BE2C (cell line): ENCODE measurements at regions not wholly inside any gene's neighbourhood (a gene's known extent, or its start where the extent isn't known, plus 50 kb on each side); places are given as distances from the start of the nearest gene placed in this dataset.

Source experiments
- DNase-seq: peaks from one replicate; pipeline ENCODE4 v3.0.0-alpha.2; 2020
- H3K27me3 ChIP-seq: fragments of 250-450 bp; sonication (Bioruptor Pico); 2 replicates; pipeline ENCODE4 v1.5.1; 2020; ENCODE audit warnings: mild to moderate bottlenecking
- H3K36me3 ChIP-seq: fragments of 250-450 bp; sonication (Bioruptor Pico); 2 replicates; pipeline ENCODE4 v1.5.1; 2020; ENCODE audit warnings: mild to moderate bottlenecking
- H3K4me1 ChIP-seq: fragments of 250-450 bp; sonication (Bioruptor Pico); 2 replicates; pipeline ENCODE4 v1.5.1; 2020
- H3K4me3 ChIP-seq: 2 replicates; pipeline ENCODE4 v1.5.1; 2011; ENCODE audit warnings: low read depth, low read length
- H3K9me3 ChIP-seq: fragments of 250-450 bp; sonication (Bioruptor Pico); 2 replicates; pipeline ENCODE4 v1.5.1; 2020
- CTCF ChIP-seq: IDR thresholded peaks from 2 replicates; pipeline ENCODE4 v1.5.1; 2012; ENCODE audit warnings: mild to moderate bottlenecking, low read depth, low read length

GRCh38 chr5:162858770-162859169, 578.6 kb upstream of the CCNG1 start:
- Histone ChIP-seq H3K36me3 (no peaks in the 10 kb centered on the region), H3K4me1 (no peaks in the 10 kb centered on the region), H3K27me3 (no peaks in the 10 kb centered on the region), H3K9me3 (no peaks in the 10 kb centered on the region), H3K4me3 (no peak overlapping the region)
- no peak for TF ChIP-seq CTCF
- DNase-seq: no peak

- no peaks in the 10 kb centered on the region for H3K4me1 ChIP-seq
- DNase-seq: no peak
- TF ChIP-seq CTCF: no peak
- no peaks in the 10 kb centered on the region for H3K9me3 ChIP-seq
- no peaks in the 10 kb centered on the region for H3K27me3 ChIP-seq
- H3K4me3 ChIP-seq: no peak overlapping the region
- H3K36me3 ChIP-seq: no peaks in the 10 kb centered on the region
Measured at GRCh38 chr5:162870966-162871365, 566.4 kb upstream of the CCNG1 start.

DNA sequence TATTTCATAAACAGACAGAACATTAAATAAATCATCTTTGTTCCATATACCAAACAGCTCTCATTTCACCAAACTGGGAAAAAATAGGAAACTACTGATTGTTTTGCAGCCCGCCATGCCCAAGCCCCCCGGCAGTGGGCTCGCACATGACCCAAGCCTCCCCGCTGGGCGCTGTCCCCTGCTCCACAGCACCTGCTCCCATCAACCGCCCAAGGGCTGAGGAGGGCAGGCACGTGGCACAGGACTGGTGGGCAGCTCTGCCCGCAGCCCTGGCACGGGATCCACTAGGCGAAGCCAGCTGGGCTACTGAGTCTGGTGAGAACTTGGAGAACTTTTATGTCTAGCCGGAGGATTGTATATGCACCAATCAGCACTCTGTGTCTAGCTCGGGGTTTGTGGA, 554.8 kb upstream of the CCNG1 start:
- TF ChIP-seq CTCF: no peak
- Histone ChIP-seq H3K36me3 (no peaks in the 10 kb centered on the region), H3K9me3 (no peaks in the 10 kb centered on the region), H3K4me3 (no peak overlapping the region), H3K4me1 (no peaks in the 10 kb centered on the region), H3K27me3 (no peaks in the 10 kb centered on the region)
- no peak for DNase-seq

GRCh38 chr5:162886717-162887116, 550.7 kb upstream of the CCNG1 start:
- H3K27me3 ChIP-seq: no peaks in the 10 kb centered on the region
- H3K4me3 ChIP-seq: no peak overlapping the region
- no peaks in the 10 kb centered on the region for H3K36me3 ChIP-seq
- no peak for DNase-seq
- H3K9me3 ChIP-seq: no peaks in the 10 kb centered on the region
- no peaks in the 10 kb centered on the region for H3K4me1 ChIP-seq
- no peak for TF ChIP-seq CTCF

GRCh38 chr5:162888268-162888667, 549.1 kb upstream of the CCNG1 start:
- H3K4me1 ChIP-seq: no peaks in the 10 kb centered on the region
- H3K9me3 ChIP-seq: no peaks in the 10 kb centered on the region
- DNase-seq: no peak
- H3K4me3 ChIP-seq: no peak overlapping the region
- no peaks in the 10 kb centered on the region for H3K27me3 ChIP-seq
- H3K36me3 ChIP-seq: no peaks in the 10 kb centered on the region
- TF ChIP-seq CTCF: no peak

GRCh38 chr5:162911873-162912272, 525.5 kb upstream of the CCNG1 start:
- Histone ChIP-seq H3K4me3 (no peak overlapping the region), H3K36me3 (no peaks in the 10 kb centered on the region), H3K27me3 (no peaks in the 10 kb centered on the region), H3K9me3 (no peaks in the 10 kb centered on the region), H3K4me1 (no peaks in the 10 kb centered on the region)
- no peak for TF ChIP-seq CTCF
- no peak for DNase-seq
